Progenitor cell of endocrine pancreas (in vitro differentiated cells): ENCODE measurements at regions not wholly inside any gene's neighbourhood (a gene's known extent, or its start where the extent isn't known, plus 50 kb on each side); places are given as distances from the start of the nearest gene placed in this dataset.

Experiments used
- DNase-seq: peaks from one replicate; pipeline ENCODE4 v3.0.0; 2021; ENCODE audit warnings: low spot score; ENCODE audit not compliant: unreplicated experiment
- H3K27ac Mint-ChIP-seq: 2 replicates; pipeline ENCODE4 v1.8.0; 2021; ENCODE audit warnings: mild to moderate bottlenecking, moderate library complexity, mixed read lengths
- H3K27me3 Mint-ChIP-seq: 2 replicates; pipeline ENCODE4 v1.8.0; 2021; ENCODE audit warnings: mixed read lengths
- H3K36me3 Mint-ChIP-seq: 2 replicates; pipeline ENCODE4 v1.8.0; 2022; ENCODE audit warnings: mixed read lengths; ENCODE audit not compliant: insufficient read depth
- H3K4me1 Mint-ChIP-seq: 2 replicates; pipeline ENCODE4 v1.8.0; 2021; ENCODE audit warnings: low read depth, mixed read lengths
- H3K4me3 Mint-ChIP-seq: 2 replicates; pipeline ENCODE4 v1.8.0; 2021; ENCODE audit warnings: low read depth, mild to moderate bottlenecking, moderate library complexity, mixed read lengths
- H3K9me3 Mint-ChIP-seq: 2 replicates; pipeline ENCODE4 v1.8.0; 2021; ENCODE audit warnings: low read depth, mixed read lengths
- TF ChIP-seq, protein P1 (sequence below): fragments of 200-600 bp; sonication (generic); IDR thresholded peaks from one replicate; pipeline ENCODE4 v1.5.0; 2021; ENCODE audit warnings: antibody characterized with exemption, mild to moderate bottlenecking; ENCODE audit not compliant: unreplicated experiment

GRCh38 chr2:150729495-150729955 is 242.1 kb upstream of the RND3 start:
- TF ChIP-seq, protein P1, sequence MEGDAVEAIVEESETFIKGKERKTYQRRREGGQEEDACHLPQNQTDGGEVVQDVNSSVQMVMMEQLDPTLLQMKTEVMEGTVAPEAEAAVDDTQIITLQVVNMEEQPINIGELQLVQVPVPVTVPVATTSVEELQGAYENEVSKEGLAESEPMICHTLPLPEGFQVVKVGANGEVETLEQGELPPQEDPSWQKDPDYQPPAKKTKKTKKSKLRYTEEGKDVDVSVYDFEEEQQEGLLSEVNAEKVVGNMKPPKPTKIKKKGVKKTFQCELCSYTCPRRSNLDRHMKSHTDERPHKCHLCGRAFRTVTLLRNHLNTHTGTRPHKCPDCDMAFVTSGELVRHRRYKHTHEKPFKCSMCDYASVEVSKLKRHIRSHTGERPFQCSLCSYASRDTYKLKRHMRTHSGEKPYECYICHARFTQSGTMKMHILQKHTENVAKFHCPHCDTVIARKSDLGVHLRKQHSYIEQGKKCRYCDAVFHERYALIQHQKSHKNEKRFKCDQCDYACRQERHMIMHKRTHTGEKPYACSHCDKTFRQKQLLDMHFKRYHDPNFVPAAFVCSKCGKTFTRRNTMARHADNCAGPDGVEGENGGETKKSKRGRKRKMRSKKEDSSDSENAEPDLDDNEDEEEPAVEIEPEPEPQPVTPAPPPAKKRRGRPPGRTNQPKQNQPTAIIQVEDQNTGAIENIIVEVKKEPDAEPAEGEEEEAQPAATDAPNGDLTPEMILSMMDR: no peak
- H3K27ac Mint-ChIP-seq: no peak overlapping the region
- no peaks in the 10 kb centered on the region for H3K27me3 Mint-ChIP-seq
- H3K4me3 Mint-ChIP-seq: no peak overlapping the region
- peaks cover 13% of the 10 kb centered on the region for H3K9me3 Mint-ChIP-seq
- DNase-seq: no peak
- H3K4me1 Mint-ChIP-seq: peaks cover 5% of the 10 kb centered on the region
- H3K36me3 Mint-ChIP-seq: no peaks in the 10 kb centered on the region

DNA sequence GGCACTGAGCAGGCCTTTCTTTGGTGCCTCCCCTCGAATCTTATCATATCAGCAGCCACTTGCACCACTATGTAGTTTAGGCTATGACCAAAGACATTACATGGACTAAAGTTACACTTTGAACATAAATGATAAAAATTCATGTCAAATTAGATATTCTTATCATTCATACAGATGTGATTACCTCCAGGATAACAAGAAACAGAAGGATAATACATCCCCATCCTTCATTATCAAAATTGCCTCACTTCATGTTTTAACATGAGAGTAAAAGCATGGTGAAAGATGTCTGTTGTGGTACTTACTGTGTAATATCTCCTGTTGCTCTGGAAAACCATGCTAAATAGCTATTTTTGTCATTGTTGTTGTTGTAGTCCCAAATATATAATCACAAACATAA is 230.8 kb upstream of the RND3 start:
- Mint-ChIP-seq H3K4me1 (no peaks in the 10 kb centered on the region), H3K27me3 (no peaks in the 10 kb centered on the region), H3K4me3 (no peak overlapping the region)

GRCh38 chr2:150716186-150716585 is 228.7 kb upstream of the RND3 start:
- no peak overlapping the region for H3K4me3 Mint-ChIP-seq
- H3K36me3 Mint-ChIP-seq: no peaks in the 10 kb centered on the region
- H3K9me3 Mint-ChIP-seq: no peaks in the 10 kb centered on the region
- no peak overlapping the region for H3K27ac Mint-ChIP-seq
- H3K4me1 Mint-ChIP-seq: no peaks in the 10 kb centered on the region
- H3K27me3 Mint-ChIP-seq: no peaks in the 10 kb centered on the region
- DNase-seq: no peak
- TF ChIP-seq, protein P1: no peak

More for the DNA sequence above, 230.8 kb upstream of the RND3 start:
- no peak for DNase-seq
- H3K27ac Mint-ChIP-seq: no peak overlapping the region
- H3K36me3 Mint-ChIP-seq: no peaks in the 10 kb centered on the region
- no peaks in the 10 kb centered on the region for H3K9me3 Mint-ChIP-seq
- TF ChIP-seq, protein P1: no peak

GRCh38 chr2:150715501-150715900 is 228.0 kb upstream of the RND3 start:
- Mint-ChIP-seq H3K27ac (no peak overlapping the region), H3K36me3 (no peaks in the 10 kb centered on the region), H3K9me3 (no peaks in the 10 kb centered on the region), H3K4me1 (no peaks in the 10 kb centered on the region), H3K4me3 (no peak overlapping the region), H3K27me3 (no peaks in the 10 kb centered on the region)
- TF ChIP-seq, protein P1: no peak
- no peak for DNase-seq

- Mint-ChIP-seq H3K4me1 (no peaks in the 10 kb centered on the region), H3K9me3 (no peaks in the 10 kb centered on the region), H3K27me3 (no peaks in the 10 kb centered on the region), H3K27ac (no peak overlapping the region), H3K4me3 (no peak overlapping the region), H3K36me3 (no peaks in the 10 kb centered on the region)
- no peak for DNase-seq
- TF ChIP-seq, protein P1: no peak
Measured at GRCh38 chr2:150710916-150711315, 223.4 kb upstream of the RND3 start.
